AG10803 (cell line): ENCODE measurements at regions not wholly inside any gene's neighbourhood (a gene's known extent, or its start where the extent isn't known, plus 50 kb on each side); places are given as distances from the start of the nearest gene placed in this dataset.
A peak's percentile ranks its signal among the peaks of the same experiment; 100 is the strongest.

Experiments
- DNase-seq: peaks from one replicate; pipeline ENCODE4 v3.0.0; 2010; ENCODE audit warnings: low read depth
- H3K4me3 ChIP-seq: 2 replicates; pipeline ENCODE4 v1.5.1; 2011; ENCODE audit warnings: mild to moderate bottlenecking, low read length, control low read depth
- TF ChIP-seq, protein P1 (sequence below): conservative IDR thresholded peaks from 2 replicates; pipeline ENCODE4 v1.5.1; 2011; ENCODE audit warnings: mild to moderate bottlenecking, low read length, control low read depth, inconsistent platforms

DNA sequence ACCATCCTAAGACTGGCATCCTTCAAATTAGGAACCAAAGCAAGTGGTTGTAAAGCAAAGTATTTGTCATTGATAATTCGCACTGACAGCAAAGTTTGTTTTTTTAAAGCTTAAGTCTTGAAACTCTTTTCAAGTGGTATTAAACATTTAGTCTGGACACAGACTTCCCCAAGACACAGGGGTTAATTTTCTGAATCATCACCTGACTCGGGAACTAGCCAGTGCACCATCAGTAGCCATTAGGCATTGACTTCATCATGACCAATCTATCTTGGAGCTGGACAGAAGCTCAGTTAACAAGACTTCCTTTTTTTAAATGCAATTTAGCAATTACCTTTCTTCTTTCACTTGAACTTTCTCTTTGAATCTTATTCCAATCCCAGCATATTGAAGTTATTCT is 210.6 kb downstream of the ZNF365 start:
- no peak for DNase-seq
- TF ChIP-seq, protein P1, sequence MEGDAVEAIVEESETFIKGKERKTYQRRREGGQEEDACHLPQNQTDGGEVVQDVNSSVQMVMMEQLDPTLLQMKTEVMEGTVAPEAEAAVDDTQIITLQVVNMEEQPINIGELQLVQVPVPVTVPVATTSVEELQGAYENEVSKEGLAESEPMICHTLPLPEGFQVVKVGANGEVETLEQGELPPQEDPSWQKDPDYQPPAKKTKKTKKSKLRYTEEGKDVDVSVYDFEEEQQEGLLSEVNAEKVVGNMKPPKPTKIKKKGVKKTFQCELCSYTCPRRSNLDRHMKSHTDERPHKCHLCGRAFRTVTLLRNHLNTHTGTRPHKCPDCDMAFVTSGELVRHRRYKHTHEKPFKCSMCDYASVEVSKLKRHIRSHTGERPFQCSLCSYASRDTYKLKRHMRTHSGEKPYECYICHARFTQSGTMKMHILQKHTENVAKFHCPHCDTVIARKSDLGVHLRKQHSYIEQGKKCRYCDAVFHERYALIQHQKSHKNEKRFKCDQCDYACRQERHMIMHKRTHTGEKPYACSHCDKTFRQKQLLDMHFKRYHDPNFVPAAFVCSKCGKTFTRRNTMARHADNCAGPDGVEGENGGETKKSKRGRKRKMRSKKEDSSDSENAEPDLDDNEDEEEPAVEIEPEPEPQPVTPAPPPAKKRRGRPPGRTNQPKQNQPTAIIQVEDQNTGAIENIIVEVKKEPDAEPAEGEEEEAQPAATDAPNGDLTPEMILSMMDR = no peak
- H3K4me3 ChIP-seq = no peak overlapping the region

DNA sequence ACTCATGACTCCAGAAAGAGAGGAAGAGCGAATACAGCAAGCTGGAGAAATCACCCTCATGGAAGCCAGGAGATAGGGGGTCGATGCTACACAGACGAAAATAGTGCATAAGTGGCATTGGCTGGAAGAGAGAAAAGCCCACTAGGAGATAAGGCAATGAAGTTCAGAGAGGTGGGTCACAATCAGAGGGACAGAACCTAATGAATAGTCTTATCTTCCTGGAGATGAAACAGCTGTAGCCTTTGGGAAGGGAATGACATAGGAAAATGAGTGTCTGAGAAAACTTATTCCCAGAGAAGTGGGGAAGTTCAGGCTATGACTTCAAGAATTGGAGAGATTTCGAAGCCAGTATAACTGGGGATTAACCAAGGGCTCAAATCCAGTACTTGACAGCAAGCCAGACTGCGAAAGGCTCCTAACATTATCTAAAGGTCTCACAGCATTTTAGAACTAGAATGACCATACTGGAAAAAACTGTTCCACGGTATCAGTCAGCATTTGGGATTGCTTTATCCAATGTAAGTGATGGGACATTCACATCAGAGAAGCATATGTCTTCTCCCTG is 211.1 kb downstream of the ZNF365 start:
- no peak for DNase-seq
- TF ChIP-seq, protein P1 = no peak

DNA sequence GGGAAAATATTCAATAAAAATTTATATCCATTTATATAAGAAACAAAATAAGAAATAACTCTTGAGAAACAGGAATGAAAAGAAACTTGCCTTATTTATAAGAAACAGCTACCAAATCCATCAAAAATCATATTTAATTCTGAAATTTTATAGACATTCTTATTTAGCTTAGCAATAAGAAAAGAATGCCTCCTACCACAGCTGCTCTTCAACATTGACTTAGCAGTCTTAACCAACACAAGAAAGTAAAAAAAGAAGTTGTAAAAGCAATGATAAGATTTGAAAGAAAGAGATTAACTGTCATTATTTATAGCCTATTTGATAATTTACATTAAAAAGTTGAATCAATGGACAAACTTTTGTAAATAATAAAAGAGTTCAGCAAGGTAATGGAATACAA is 212.8 kb downstream of the ZNF365 start:
- TF ChIP-seq, protein P1 = no peak
- no peak overlapping the region for H3K4me3 ChIP-seq
- no peak for DNase-seq

More for the DNA sequence above, 211.1 kb downstream of the ZNF365 start:
- no peak overlapping the region for H3K4me3 ChIP-seq

DNA sequence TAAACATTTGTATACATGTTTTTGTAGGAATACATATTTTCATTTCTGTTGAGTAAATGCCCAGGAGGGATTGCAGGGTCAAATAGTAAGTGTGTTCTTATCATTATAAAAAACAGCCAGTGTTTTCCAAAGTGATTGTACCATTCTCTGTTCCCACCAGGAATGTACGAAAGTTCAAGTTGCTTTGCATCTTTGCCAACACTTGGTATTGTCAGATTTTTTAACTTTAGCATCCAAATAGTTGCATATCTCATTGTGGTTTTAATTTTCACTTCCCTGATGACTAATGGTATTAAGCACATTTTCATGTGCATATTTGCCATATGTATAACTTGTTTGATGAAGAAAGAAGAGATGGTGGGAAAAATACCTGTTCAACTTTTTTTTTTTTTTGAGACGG is 213.9 kb downstream of the ZNF365 start:
- DNase-seq = no peak
- TF ChIP-seq, protein P1 = no peak
- H3K4me3 ChIP-seq = no peak overlapping the region

DNA sequence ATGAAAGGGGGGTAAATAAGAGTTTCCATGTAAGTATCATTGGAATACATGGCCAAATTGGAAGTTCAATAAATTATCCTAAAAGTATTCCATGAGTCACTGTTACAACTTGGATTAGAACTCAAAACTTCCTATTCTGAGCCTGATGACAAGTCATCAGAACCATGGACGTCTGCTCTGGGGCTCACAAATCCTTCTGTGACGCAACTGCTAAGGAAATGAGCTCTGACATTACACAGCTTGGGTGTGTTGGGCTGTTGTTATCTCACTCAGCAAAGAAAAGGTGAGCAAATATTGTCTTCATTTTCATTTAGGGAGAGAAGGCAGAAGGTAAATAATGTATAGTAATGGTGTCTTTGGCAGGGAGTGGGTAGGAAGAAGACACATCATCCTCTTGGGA is 214.8 kb upstream of the ADO start:
- H3K4me3 ChIP-seq = no peak overlapping the region
- TF ChIP-seq, protein P1 = no peak
- peak; percentile 27 for DNase-seq

DNA sequence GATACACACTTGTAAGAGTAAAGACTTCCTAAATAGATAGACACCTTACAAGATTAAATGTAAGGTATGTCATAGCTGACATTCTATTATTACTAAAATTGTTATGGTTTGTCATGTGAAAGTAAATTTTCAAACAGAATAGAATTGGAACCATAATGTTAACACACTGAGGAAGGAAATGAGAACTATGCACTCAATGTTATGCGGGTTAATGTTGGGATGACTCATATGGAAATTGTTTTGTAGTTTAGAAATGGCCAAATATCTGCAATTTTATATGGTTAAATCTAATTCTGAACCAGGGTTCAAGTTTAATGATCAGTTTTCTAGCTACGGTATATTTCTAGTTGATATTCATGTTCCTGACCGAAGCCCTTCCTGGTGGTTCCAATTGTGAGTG is 214.2 kb upstream of the ADO start:
- peak; percentile 35 for DNase-seq
- TF ChIP-seq, protein P1 = no peak
- no peak overlapping the region for H3K4me3 ChIP-seq

DNA sequence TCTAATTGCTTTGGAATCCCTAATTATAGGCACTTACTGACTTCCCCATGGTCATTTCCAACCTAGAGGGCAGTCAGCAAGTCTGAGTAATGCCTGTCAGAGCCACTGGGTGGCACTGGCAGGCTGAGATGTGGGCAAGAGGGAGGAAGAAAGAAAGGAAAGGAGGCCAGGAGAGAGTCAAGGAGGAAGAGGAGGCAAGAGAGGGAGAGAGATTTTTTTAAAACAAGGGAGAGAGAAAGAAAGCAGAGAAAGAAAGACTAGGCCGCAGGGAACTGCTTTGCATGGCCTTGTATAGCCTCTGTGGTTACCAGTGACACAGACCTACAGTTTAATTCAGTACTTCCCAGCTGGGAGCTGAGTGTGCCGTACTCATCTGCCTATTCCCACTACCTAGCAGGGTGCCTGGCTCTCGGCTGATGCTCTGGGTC is 210.4 kb upstream of the ADO start:
- no peak overlapping the region for H3K4me3 ChIP-seq
- TF ChIP-seq, protein P1 = peak; percentile 93
- peak; percentile 66 for DNase-seq
